ENCODE measurements at regions not wholly inside any gene's neighbourhood (a gene's known extent, or its start where the extent isn't known, plus 50 kb on each side); places are given as distances from the start of the nearest gene placed in this dataset.

GRCh38 chr15:94793641-94794040 is 562.3 kb downstream of the MCTP2 start:
- Histone ChIP-seq H3K27ac (ENCODE audit: low read depth) (no peak overlapping the region), H3K4me2 (no peak overlapping the region), H3K4me3 (no peak overlapping the region), H3K4me1 (ENCODE audit: insufficient read depth) (peaks cover 4% of the 10 kb centered on the region; the same call in 1 of the 2 replicates), H3K36me3 (ENCODE audit: insufficient read depth) (no peaks in the 10 kb centered on the region), H2AFZ (no peak overlapping the region), H3K9me2 (ENCODE audit: insufficient read depth) (peaks cover 9% of the 10 kb centered on the region), H3K27me3 (ENCODE audit: insufficient read depth) (no peaks in the 10 kb centered on the region), H4K20me1 (replicated peaks; ENCODE audit: insufficient read depth) (no peaks in the 10 kb centered on the region), H3F3A (replicated peaks; ENCODE audit: low read depth) (no peaks in the 10 kb centered on the region), H3K79me2 (replicated peaks; ENCODE audit: insufficient read depth) (no peaks in the 10 kb centered on the region)
- H3K27ac Mint-ChIP-seq, result no peak overlapping the region
- H3K4me3 Mint-ChIP-seq, result no peak overlapping the region
- H3K27me3 Mint-ChIP-seq (ENCODE audit: insufficient read depth, low read depth, poor library complexity), result peaks cover 1% of the 10 kb centered on the region
- peaks cover 7% of the 10 kb centered on the region; the same call in 2 of the 3 replicates for H3K36me3 Mint-ChIP-seq (ENCODE audit: low read depth)
- peaks cover 10% of the 10 kb centered on the region; the same call in 2 of the 3 replicates for H3K9me3 Mint-ChIP-seq
- H3K4me1 Mint-ChIP-seq, result peaks cover 12% of the 10 kb centered on the region
- ATAC-seq (no peak), DNase-seq (ENCODE audit: low spot score) (no peak)
- no peak for TF ChIP-seq EZH2 (IDR thresholded peaks at IDR 0.05; ENCODE audit: low read depth, unreplicated experiment)
- no peak for TF ChIP-seq POLR2AphosphoS5 (IDR thresholded peaks at IDR 0.05; ENCODE audit: low read depth)
- TF ChIP-seq JUNB (IDR thresholded peaks at IDR 0.05; ENCODE audit: unreplicated experiment), result no peak
- TF ChIP-seq ETS1 (IDR thresholded peaks at IDR 0.05), result no peak
- no peak for TF ChIP-seq CREB1 (CRISPR knock-in tag; IDR thresholded peaks at IDR 0.05; ENCODE audit: low read depth)
- no peak for TF ChIP-seq EZH2phosphoT487 (IDR thresholded peaks at IDR 0.05; ENCODE audit: unreplicated experiment)
- no peak for TF ChIP-seq ZNF114 (CRISPR knock-in tag; IDR thresholded peaks at IDR 0.05)
- no peak for TF ChIP-seq ZNF331 (CRISPR knock-in tag; IDR thresholded peaks at IDR 0.05; ENCODE audit: low read depth)
- TF ChIP-seq ZNF462 (CRISPR knock-in tag; IDR thresholded peaks at IDR 0.05), result no peak
- TF ChIP-seq NANOG (IDR thresholded peaks at IDR 0.05; ENCODE audit: borderline replicate concordance), result no peak
- no peak for TF ChIP-seq CTCF (conservative IDR thresholded peaks at IDR 0.05; ENCODE audit: low read depth in 2 of 2)
- TF ChIP-seq REST (IDR thresholded peaks at IDR 0.05; ENCODE audit: unreplicated experiment), result no peak
- TF ChIP-seq STAT1 (IDR thresholded peaks at IDR 0.05; ENCODE audit: unreplicated experiment), result no peak
